RWPE1 (cell line): ENCODE measurements at regions not wholly inside any gene's neighbourhood (a gene's known extent, or its start where the extent isn't known, plus 50 kb on each side); places are given as distances from the start of the nearest gene placed in this dataset.

Source experiments
- CTCF ChIA-PET: fragments of 350-600 bp; sonication (Branson Sonifier 250); formaldehyde crosslinking; extraction: SDS; loops from one replicate; lab custom pipeline; 2021; lab: Yijun Ruan, JAX
- POLR2A ChIA-PET: fragments of 400-600 bp; formaldehyde crosslinking; extraction: SDS; loops from one replicate; lab custom pipeline; 2020; ENCODE audit warnings: antibody characterized with exemption; ENCODE audit not compliant: low non-redundant PET; lab: Yijun Ruan, JAX
- DNase-seq: peaks from one replicate; pipeline ENCODE4 v3.0.0; 2012; ENCODE audit warnings: low spot score
- H3K27ac ChIP-seq: fragments of 450-650 bp; 2 replicates; pipeline ENCODE4 v1.5.1; 2017
- CTCF ChIP-seq: fragments of 450-650 bp; conservative IDR thresholded peaks from 2 replicates; pipeline ENCODE4 v1.5.1; 2017; ENCODE audit warnings: low read depth, mild to moderate bottlenecking

- POLR2A ChIA-PET, result no interaction called here
- no peak for DNase-seq
- CTCF ChIA-PET, result interaction anchor here (0.6 kb wide), 1 partner anchor 1197 kb away, joined by 3 read pairs; no protein-coding TSS in a partner anchor
- H3K27ac ChIP-seq, result no peak overlapping the region
- TF ChIP-seq CTCF, result no peak
Observed at GRCh38 chr12:114963846-114964245, 279.9 kb upstream of the TBX3 start.

- CTCF ChIA-PET, result interaction anchor here (0.6 kb wide), 1 partner anchor 212 kb away, joined by 3 read pairs; no protein-coding TSS in a partner anchor
- no peak for DNase-seq
- TF ChIP-seq CTCF, result no peak
- POLR2A ChIA-PET, result no interaction called here
- no peak overlapping the region for H3K27ac ChIP-seq
Observed at GRCh38 chr12:114961491-114961890, 277.5 kb upstream of the TBX3 start.

- POLR2A ChIA-PET, result no interaction called here
Observed at GRCh38 chr12:114958538-114958937, 274.6 kb upstream of the TBX3 start.

GRCh38 chr12:114957225-114957624, 273.2 kb upstream of the TBX3 start:
- no peak for DNase-seq
- TF ChIP-seq CTCF, result no peak
- POLR2A ChIA-PET, result no interaction called here
- CTCF ChIA-PET, result interaction anchor here (0.7 kb wide), 1 partner anchor 289 kb away, joined by 7 read pairs; no protein-coding TSS in a partner anchor
- H3K27ac ChIP-seq, result no peak overlapping the region

More at GRCh38 chr12:114958538-114958937, 274.6 kb upstream of the TBX3 start:
- no peak overlapping the region for H3K27ac ChIP-seq
- CTCF ChIA-PET, result interaction anchor here (0.6 kb wide), 1 partner anchor 36 kb away, joined by 6 read pairs; no protein-coding TSS in a partner anchor
- no peak for DNase-seq
- TF ChIP-seq CTCF, result no peak

- POLR2A ChIA-PET, result no interaction called here
- TF ChIP-seq CTCF, result no peak
- no peak overlapping the region for H3K27ac ChIP-seq
- CTCF ChIA-PET, result interaction anchor here (0.6 kb wide), 1 partner anchor 1579 kb away, joined by 3 read pairs; no protein-coding TSS in a partner anchor
- DNase-seq, result no peak
Observed at GRCh38 chr12:114955414-114956014, 271.5 kb upstream of the TBX3 start.

GRCh38 chr12:114954511-114955055, 270.6 kb upstream of the TBX3 start:
- no peak overlapping the region for H3K27ac ChIP-seq
- CTCF ChIA-PET, result interaction anchor here (0.6 kb wide), 1 partner anchor 196 kb away, joined by 4 read pairs; no protein-coding TSS in a partner anchor
- no peak for DNase-seq
- no peak for TF ChIP-seq CTCF
- POLR2A ChIA-PET, result no interaction called here
